ENCODE measurements at regions not wholly inside any gene's neighbourhood (a gene's known extent, or its start where the extent isn't known, plus 50 kb on each side); places are given as distances from the start of the nearest gene placed in this dataset.

DNA sequence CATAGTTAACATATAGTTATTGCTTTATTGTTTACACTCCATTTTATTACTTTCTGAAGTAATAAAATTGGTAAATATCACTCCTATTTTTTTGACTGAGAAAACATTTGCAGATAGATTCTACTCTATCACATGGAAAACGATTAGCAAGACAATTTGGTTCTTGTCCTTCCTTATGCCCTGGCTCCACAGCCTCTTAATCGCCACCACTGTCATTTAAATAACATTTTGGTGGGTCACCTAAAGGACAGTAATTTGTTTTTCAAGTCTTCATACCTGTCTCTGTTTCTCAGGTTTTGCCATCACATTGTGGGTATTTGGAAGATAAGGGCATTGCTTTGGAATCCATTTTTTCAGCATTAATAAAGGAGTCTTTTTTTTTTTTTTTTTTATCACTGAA is 521.5 kb upstream of the IRAK1BP1 start:
- no peaks in the 10 kb centered on the region for H3K79me2 ChIP-seq (ENCODE audit: insufficient read depth, low read length)
- H4K20me1 ChIP-seq (ENCODE audit: insufficient read depth, low read length), result no peaks in the 10 kb centered on the region
- no peak overlapping the region for H3K27ac ChIP-seq (ENCODE audit: low read length)
- no peaks in the 10 kb centered on the region for H3K4me1 ChIP-seq (ENCODE audit: insufficient read depth, low read length)
- H2AFZ ChIP-seq (ENCODE audit: low read depth, low read length), result no peak overlapping the region
- DNase-seq, result no peak
- no peak overlapping the region for H3K9ac ChIP-seq (ENCODE audit: low read depth, low read length)
- no peak for TF ChIP-seq EZH2 (IDR thresholded peaks at IDR 0.05; ENCODE audit: borderline replicate concordance, low read depth, low read length, severe bottlenecking)
- TF ChIP-seq, protein P1, sequence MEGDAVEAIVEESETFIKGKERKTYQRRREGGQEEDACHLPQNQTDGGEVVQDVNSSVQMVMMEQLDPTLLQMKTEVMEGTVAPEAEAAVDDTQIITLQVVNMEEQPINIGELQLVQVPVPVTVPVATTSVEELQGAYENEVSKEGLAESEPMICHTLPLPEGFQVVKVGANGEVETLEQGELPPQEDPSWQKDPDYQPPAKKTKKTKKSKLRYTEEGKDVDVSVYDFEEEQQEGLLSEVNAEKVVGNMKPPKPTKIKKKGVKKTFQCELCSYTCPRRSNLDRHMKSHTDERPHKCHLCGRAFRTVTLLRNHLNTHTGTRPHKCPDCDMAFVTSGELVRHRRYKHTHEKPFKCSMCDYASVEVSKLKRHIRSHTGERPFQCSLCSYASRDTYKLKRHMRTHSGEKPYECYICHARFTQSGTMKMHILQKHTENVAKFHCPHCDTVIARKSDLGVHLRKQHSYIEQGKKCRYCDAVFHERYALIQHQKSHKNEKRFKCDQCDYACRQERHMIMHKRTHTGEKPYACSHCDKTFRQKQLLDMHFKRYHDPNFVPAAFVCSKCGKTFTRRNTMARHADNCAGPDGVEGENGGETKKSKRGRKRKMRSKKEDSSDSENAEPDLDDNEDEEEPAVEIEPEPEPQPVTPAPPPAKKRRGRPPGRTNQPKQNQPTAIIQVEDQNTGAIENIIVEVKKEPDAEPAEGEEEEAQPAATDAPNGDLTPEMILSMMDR (IDR thresholded peaks at IDR 0.05; ENCODE audit: borderline replicate concordance, extremely low read depth, low read length, poor library complexity, severe bottlenecking), result no peak
- H3K27me3 ChIP-seq (ENCODE audit: insufficient read depth, low read length, poor library complexity), result no peaks in the 10 kb centered on the region
- H3K36me3 ChIP-seq (ENCODE audit: insufficient read depth, low read length), result no peaks in the 10 kb centered on the region
- no peak overlapping the region for H3K4me3 ChIP-seq (ENCODE audit: low read depth in 1 of 2, low read length in 2 of 2)
- H3K9me3 ChIP-seq (ENCODE audit: insufficient read depth, low read length, severe bottlenecking), result no peaks in the 10 kb centered on the region
- ATAC-seq (ENCODE audit: insufficient read depth, low read depth), result no peak
- H3K4me2 ChIP-seq (ENCODE audit: insufficient read depth, low read length), result no peak overlapping the region

DNA sequence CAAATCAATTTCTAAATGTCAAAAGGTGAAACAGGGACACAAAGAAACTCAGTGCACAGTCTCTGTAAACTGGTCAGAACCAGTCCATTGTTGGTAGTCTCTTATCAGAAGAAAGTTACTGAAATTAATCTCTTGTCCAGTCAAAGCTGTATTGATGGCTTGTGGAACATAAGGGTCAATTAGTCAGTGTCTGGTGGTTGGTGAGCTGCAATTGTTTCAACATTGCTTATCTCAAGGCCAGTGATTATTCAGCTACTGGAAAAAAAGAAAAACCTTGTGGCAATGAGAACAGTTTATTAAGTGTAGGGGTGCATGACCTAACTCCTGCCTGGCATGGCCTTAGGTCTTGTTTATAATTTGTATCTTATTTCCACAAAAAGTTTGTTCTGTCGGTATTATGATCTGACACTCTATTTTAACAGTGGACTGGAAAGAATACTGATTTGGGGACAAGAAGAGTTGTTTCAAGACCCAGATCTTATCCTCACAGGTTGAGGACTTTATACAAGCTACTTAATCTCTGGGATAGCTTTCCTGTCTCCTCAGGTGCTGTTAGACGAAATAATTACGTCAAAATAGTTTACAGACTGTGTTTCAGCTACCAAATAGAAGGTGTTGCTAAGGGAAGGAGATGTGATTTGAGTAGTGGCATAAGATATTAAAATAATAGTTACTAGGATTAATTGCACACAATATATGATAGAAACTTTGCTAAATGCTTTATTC is 520.0 kb upstream of the IRAK1BP1 start:
- ATAC-seq (ENCODE audit: insufficient read depth, low read depth), result no peak
- Histone ChIP-seq H3K9ac (ENCODE audit: low read depth, low read length) (no peak overlapping the region), H3K4me3 (ENCODE audit: low read depth in 1 of 2, low read length in 2 of 2) (no peak overlapping the region), H3K79me2 (ENCODE audit: insufficient read depth, low read length) (no peaks in the 10 kb centered on the region), H3K4me1 (ENCODE audit: insufficient read depth, low read length) (no peaks in the 10 kb centered on the region), H3K27ac (ENCODE audit: low read length) (no peak overlapping the region), H2AFZ (ENCODE audit: low read depth, low read length) (no peak overlapping the region), H3K27me3 (ENCODE audit: insufficient read depth, low read length, poor library complexity) (no peaks in the 10 kb centered on the region), H3K4me2 (ENCODE audit: insufficient read depth, low read length) (no peak overlapping the region), H4K20me1 (ENCODE audit: insufficient read depth, low read length) (no peaks in the 10 kb centered on the region), H3K9me3 (ENCODE audit: insufficient read depth, low read length, severe bottlenecking) (no peaks in the 10 kb centered on the region), H3K36me3 (ENCODE audit: insufficient read depth, low read length) (no peaks in the 10 kb centered on the region)
- TF ChIP-seq EZH2 (IDR thresholded peaks at IDR 0.05; ENCODE audit: borderline replicate concordance, low read depth, low read length, severe bottlenecking), result no peak
- TF ChIP-seq, protein P1 (IDR thresholded peaks at IDR 0.05; ENCODE audit: borderline replicate concordance, extremely low read depth, low read length, poor library complexity, severe bottlenecking), result no peak
- DNase-seq, result no peak

DNA sequence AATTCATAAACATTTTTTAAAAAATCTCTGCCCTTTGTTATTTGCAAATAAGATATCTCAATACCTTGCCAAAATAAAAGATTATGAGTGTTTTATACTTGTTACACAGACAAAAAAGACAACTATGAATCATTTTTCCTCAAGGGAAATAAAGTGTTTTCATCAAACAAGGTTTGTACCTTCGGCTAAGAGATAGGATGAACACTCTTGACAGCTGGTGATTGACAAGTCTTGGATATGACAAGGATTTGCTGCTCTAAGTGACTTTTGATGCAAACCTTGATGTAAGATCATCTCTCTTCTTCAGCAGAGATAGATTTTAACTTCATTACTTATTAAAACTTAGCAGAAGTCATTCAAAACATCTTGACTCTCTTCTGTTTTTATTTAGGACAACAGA is 514.3 kb upstream of the IRAK1BP1 start:
- no peaks in the 10 kb centered on the region for H3K36me3 ChIP-seq (ENCODE audit: insufficient read depth, low read length)
- H3K4me3 ChIP-seq (ENCODE audit: low read depth in 1 of 2, low read length in 2 of 2), result no peak overlapping the region

More for the DNA sequence above, 514.3 kb upstream of the IRAK1BP1 start:
- Histone ChIP-seq H3K27ac (ENCODE audit: low read length) (no peak overlapping the region), H3K27me3 (ENCODE audit: insufficient read depth, low read length, poor library complexity) (no peaks in the 10 kb centered on the region), H3K9ac (ENCODE audit: low read depth, low read length) (no peak overlapping the region), H3K9me3 (ENCODE audit: insufficient read depth, low read length, severe bottlenecking) (no peaks in the 10 kb centered on the region), H3K4me2 (ENCODE audit: insufficient read depth, low read length) (no peak overlapping the region), H3K79me2 (ENCODE audit: insufficient read depth, low read length) (no peaks in the 10 kb centered on the region), H2AFZ (ENCODE audit: low read depth, low read length) (no peak overlapping the region), H3K4me1 (ENCODE audit: insufficient read depth, low read length) (no peaks in the 10 kb centered on the region), H4K20me1 (ENCODE audit: insufficient read depth, low read length) (no peaks in the 10 kb centered on the region)
- DNase-seq, result no peak
- TF ChIP-seq EZH2 (IDR thresholded peaks at IDR 0.05; ENCODE audit: borderline replicate concordance, low read depth, low read length, severe bottlenecking), result no peak
- TF ChIP-seq, protein P1 (IDR thresholded peaks at IDR 0.05; ENCODE audit: borderline replicate concordance, extremely low read depth, low read length, poor library complexity, severe bottlenecking), result no peak
- ATAC-seq (ENCODE audit: insufficient read depth, low read depth), result no peak

Data from DND-41 (cell line).